IPS-NIHi11 (cell line): ENCODE measurements at regions not wholly inside any gene's neighbourhood (a gene's known extent, or its start where the extent isn't known, plus 50 kb on each side); places are given as distances from the start of the nearest gene placed in this dataset.
"Not testable (repeated sequence)": the region's sequence is repeated elsewhere in the genome, so short reads cannot be mapped to it uniquely, and the experiment has no call there.

Experiments used
- DNase-seq: peaks from one replicate; pipeline ENCODE4 v3.0.0; 2012; ENCODE audit warnings: mixed read lengths, low spot score

GRCh38 chr14:25699981-25700380 lies 650.0 kb upstream of the STXBP6 start:
- no peak for DNase-seq

GRCh38 chr14:25698111-25698510 lies 648.2 kb upstream of the STXBP6 start:
- no peak for DNase-seq

GRCh38 chr14:25696176-25696575 lies 646.2 kb upstream of the STXBP6 start:
- no peak for DNase-seq

GRCh38 chr14:25685004-25685403 lies 635.1 kb upstream of the STXBP6 start:
- DNase-seq: no peak

GRCh38 chr14:25680934-25681333 lies 631.0 kb upstream of the STXBP6 start:
- DNase-seq: no peak

GRCh38 chr14:25680511-25680910 lies 630.6 kb upstream of the STXBP6 start:
- DNase-seq: not testable (repeated sequence)

GRCh38 chr14:25677111-25677510 lies 627.2 kb upstream of the STXBP6 start:
- DNase-seq: no peak

- DNase-seq: no peak
Measured at GRCh38 chr14:25667387-25667786, 617.4 kb upstream of the STXBP6 start.

GRCh38 chr14:25666877-25667276 lies 616.9 kb upstream of the STXBP6 start:
- no peak for DNase-seq

- no peak for DNase-seq
Measured at GRCh38 chr14:25658988-25659387, 609.0 kb upstream of the STXBP6 start.

GRCh38 chr14:25630447-25630846 lies 580.5 kb upstream of the STXBP6 start:
- DNase-seq: no peak

GRCh38 chr14:25628978-25629377 lies 579.0 kb upstream of the STXBP6 start:
- no peak for DNase-seq

GRCh38 chr14:25628390-25628789 lies 578.4 kb upstream of the STXBP6 start:
- DNase-seq: no peak

- DNase-seq: no peak
Measured at GRCh38 chr14:25626986-25627385, 577.0 kb upstream of the STXBP6 start.

- peak; percentile 21 for DNase-seq
Measured at GRCh38 chr14:25622763-25623162, 572.8 kb upstream of the STXBP6 start.

- DNase-seq: no peak
Measured at GRCh38 chr14:25620515-25620914, 570.6 kb upstream of the STXBP6 start.

GRCh38 chr14:25615174-25615573 lies 565.2 kb upstream of the STXBP6 start:
- DNase-seq: no peak

- DNase-seq: peak; percentile 22
Measured at GRCh38 chr14:25607192-25607591, 557.2 kb upstream of the STXBP6 start.

GRCh38 chr14:25602106-25602505 lies 552.2 kb upstream of the STXBP6 start:
- no peak for DNase-seq

GRCh38 chr14:25588751-25589150 lies 538.8 kb upstream of the STXBP6 start:
- DNase-seq: no peak

GRCh38 chr14:25574628-25575325 lies 524.8 kb upstream of the STXBP6 start:
- DNase-seq: no peak

- no peak for DNase-seq
Measured at GRCh38 chr14:25570483-25570882, 520.5 kb upstream of the STXBP6 start.

GRCh38 chr14:25557466-25557865 lies 507.5 kb upstream of the STXBP6 start:
- no peak for DNase-seq

GRCh38 chr14:25552826-25553225 lies 502.9 kb upstream of the STXBP6 start:
- DNase-seq: no peak
